AG10803 (cell line): ENCODE measurements at regions not wholly inside any gene's neighbourhood (a gene's known extent, or its start where the extent isn't known, plus 50 kb on each side); places are given as distances from the start of the nearest gene placed in this dataset.

Experiments
- DNase-seq: peaks from one replicate; pipeline ENCODE4 v3.0.0; 2010; ENCODE audit warnings: low read depth
- H3K4me3 ChIP-seq: 2 replicates; pipeline ENCODE4 v1.5.1; 2011; ENCODE audit warnings: mild to moderate bottlenecking, low read length, control low read depth
- TF ChIP-seq, protein P1 (sequence below): conservative IDR thresholded peaks from 2 replicates; pipeline ENCODE4 v1.5.1; 2011; ENCODE audit warnings: mild to moderate bottlenecking, low read length, control low read depth, inconsistent platforms

- no peak overlapping the region for H3K4me3 ChIP-seq
- TF ChIP-seq, protein P1, sequence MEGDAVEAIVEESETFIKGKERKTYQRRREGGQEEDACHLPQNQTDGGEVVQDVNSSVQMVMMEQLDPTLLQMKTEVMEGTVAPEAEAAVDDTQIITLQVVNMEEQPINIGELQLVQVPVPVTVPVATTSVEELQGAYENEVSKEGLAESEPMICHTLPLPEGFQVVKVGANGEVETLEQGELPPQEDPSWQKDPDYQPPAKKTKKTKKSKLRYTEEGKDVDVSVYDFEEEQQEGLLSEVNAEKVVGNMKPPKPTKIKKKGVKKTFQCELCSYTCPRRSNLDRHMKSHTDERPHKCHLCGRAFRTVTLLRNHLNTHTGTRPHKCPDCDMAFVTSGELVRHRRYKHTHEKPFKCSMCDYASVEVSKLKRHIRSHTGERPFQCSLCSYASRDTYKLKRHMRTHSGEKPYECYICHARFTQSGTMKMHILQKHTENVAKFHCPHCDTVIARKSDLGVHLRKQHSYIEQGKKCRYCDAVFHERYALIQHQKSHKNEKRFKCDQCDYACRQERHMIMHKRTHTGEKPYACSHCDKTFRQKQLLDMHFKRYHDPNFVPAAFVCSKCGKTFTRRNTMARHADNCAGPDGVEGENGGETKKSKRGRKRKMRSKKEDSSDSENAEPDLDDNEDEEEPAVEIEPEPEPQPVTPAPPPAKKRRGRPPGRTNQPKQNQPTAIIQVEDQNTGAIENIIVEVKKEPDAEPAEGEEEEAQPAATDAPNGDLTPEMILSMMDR: no peak
- DNase-seq: no peak
Measured at GRCh38 chr6:112841553-112842329, 494.6 kb downstream of the RFPL4B start.

DNA sequence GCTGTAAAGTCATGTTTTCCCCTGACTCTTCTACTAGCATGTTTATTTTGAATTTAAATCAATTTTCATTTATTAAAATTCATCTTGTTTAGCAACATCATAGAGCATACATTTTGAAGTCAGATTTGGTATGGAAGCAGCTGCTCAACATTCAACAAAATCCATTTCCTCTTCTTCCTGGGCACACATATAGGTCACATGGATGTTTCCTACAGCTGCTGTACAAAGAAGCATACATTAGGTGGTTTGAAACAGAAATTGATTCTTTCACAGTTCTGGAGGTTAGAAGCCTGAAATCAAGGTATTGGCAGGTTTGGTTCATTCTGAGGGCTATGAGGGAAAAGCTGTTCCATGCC, 495.2 kb downstream of the RFPL4B start:
- TF ChIP-seq, protein P1: no peak
- no peak overlapping the region for H3K4me3 ChIP-seq
- no peak for DNase-seq

- TF ChIP-seq, protein P1: no peak
- peak; percentile 6 for DNase-seq
- no peak overlapping the region for H3K4me3 ChIP-seq
Measured at GRCh38 chr6:112846681-112847080, 499.6 kb downstream of the RFPL4B start.

GRCh38 chr6:112851146-112851545, 504.0 kb downstream of the RFPL4B start:
- no peak overlapping the region for H3K4me3 ChIP-seq
- TF ChIP-seq, protein P1: no peak
- DNase-seq: no peak

- TF ChIP-seq, protein P1: no peak
- no peak overlapping the region for H3K4me3 ChIP-seq
- DNase-seq: no peak
Measured at GRCh38 chr6:112853162-112853561, 506.0 kb downstream of the RFPL4B start.

- H3K4me3 ChIP-seq: no peak overlapping the region
- no peak for DNase-seq
- TF ChIP-seq, protein P1: no peak
Measured at GRCh38 chr6:112863753-112864152, 516.6 kb downstream of the RFPL4B start.

DNA sequence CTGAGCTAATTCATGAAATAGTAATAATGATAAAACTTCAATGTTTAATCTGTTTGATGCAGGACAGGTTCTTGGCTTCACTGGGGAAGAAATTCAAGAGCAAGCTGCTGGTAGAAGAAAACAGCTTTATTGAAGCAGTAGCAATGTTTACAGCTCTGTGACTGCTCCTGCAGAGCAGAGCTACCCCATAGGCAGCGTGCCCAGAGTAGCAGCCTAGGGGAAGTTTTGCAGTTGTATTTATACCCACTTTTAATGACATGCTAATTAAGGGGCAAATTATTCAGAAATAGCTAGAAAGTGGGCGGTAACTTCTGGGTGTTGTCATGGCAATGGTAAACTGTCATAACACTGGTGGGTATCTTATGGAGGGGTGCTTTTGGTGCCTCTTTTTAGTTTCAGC, 518.0 kb downstream of the RFPL4B start:
- TF ChIP-seq, protein P1: no peak
- no peak overlapping the region for H3K4me3 ChIP-seq
- no peak for DNase-seq
